Ovary (tissue), 7 donors: ENCODE measurements at regions not wholly inside any gene's neighbourhood (a gene's known extent, or its start where the extent isn't known, plus 50 kb on each side); places are given as distances from the start of the nearest gene placed in this dataset.

ENCODE experiments used
- DNase-seq, 5 donors: peaks; one replicate each; pipeline ENCODE4 v3.0.0-alpha.2; 2019 to 2020
- H3K27ac ChIP-seq, 2 donors: fragments of 200-600 bp; one replicate each; pipeline versions ENCODE4 v1.5.1 to v1.8.0; 2019 to 2022
- H3K27me3 ChIP-seq: fragments of 200-600 bp; one replicate; pipeline ENCODE4 v1.8.0; 2022
- H3K36me3 ChIP-seq: fragments of 200-600 bp; sonication (generic); one replicate; pipeline ENCODE4 v1.5.1; 2019
- H3K4me1 ChIP-seq: one replicate; pipeline ENCODE4 v1.8.1; 2013; ENCODE audit warnings: mild to moderate bottlenecking, moderate library complexity; ENCODE audit not compliant: insufficient read depth
- H3K4me3 ChIP-seq: fragments of 200-600 bp; sonication (generic); one replicate; pipeline ENCODE4 v1.5.1; 2017
- H3K9me3 ChIP-seq, 2 donors: fragments of 200-600 bp in 1 of 2; sonication (generic) in 1 of 2; one replicate each; pipeline versions ENCODE4 v1.5.1 to v1.8.1; 2013 to 2019; ENCODE audit warnings: mild to moderate bottlenecking in 1 of 2, moderate library complexity in 1 of 2
- CTCF ChIP-seq, 3 donors: fragments of 450-650 bp in 2 of 3; fragments of 200-600 bp in 1 of 3; IDR thresholded peaks; one replicate each; pipeline versions ENCODE4 v1.5.1 to v1.8.0; 2016 to 2022; ENCODE audit warnings: antibody characterized with exemption in 3 of 3, mild to moderate bottlenecking in 1 of 3
- EP300 ChIP-seq: sonication (generic); formaldehyde crosslinking; IDR thresholded peaks from one replicate; pipeline ENCODE4 v1.6.1; 2017; ENCODE audit warnings: antibody characterized with exemption
- POLR2A ChIP-seq: fragments of 450-650 bp; IDR thresholded peaks from one replicate; pipeline ENCODE4 v1.6.1; 2017; ENCODE audit warnings: antibody characterized with exemption, mild to moderate bottlenecking, moderate library complexity
- WGBS, 3 donors: extraction: QIAGEN DNeasy Blood & Tissue Kit in 1 of 3; methylation state at CpG; one replicate each; pipeline versions ENCODE4 v1.1.5 to v1.1.7; 2013 to 2017; 5-methylcytosine and 5-hydroxymethylcytosine counted together
- intact Hi-C, 4 donors: fragments of 100-400 bp; cut with DNase I; formaldehyde crosslinking; loops; one replicate each; pipeline versions ENCODE4 v1.11.0 to v1.15.1; 2022 to 2023
- donor health status: DM: no; HTN: no; CAD: no; lungs with moderate emphysema.
- donor health status: DM: no; HTN: no; CAD: no.
- donor health status: Bipolar disorder and iron deficiency.
- donor health status: DM: no; HTN: no; CAD: no.
- donor health status: DM: yes; HTN: yes; CAD: no.

- H3K9me3 ChIP-seq, result no peaks in the 10 kb centered on the region
- TF ChIP-seq EP300 (no peak), POLR2A (no peak), CTCF (IDR thresholded peaks at IDR 0.05) (no peak)
- no peaks in the 10 kb centered on the region for H3K27me3 ChIP-seq
- intact Hi-C loops, result no loop called here
- DNase-seq, result no peak
- H3K4me3 ChIP-seq, result no peak overlapping the region
- H3K4me1 ChIP-seq, result no peaks in the 10 kb centered on the region
- H3K27ac ChIP-seq, result no peak overlapping the region
- no peaks in the 10 kb centered on the region for H3K36me3 ChIP-seq
Observed at GRCh38 chr7:32263611-32264010, 193.4 kb upstream of the PDE1C start.

GRCh38 chr7:32262315-32262714 is 192.1 kb upstream of the PDE1C start:
- 58 to 77% (median 58%) methylated on average over 4 of the region's 4 CpGs for WGBS, 3 donors
- H3K27ac ChIP-seq, result no peak overlapping the region

GRCh38 chr7:32259931-32260596 is 189.9 kb upstream of the PDE1C start:
- H3K9me3 ChIP-seq, result no peaks in the 10 kb centered on the region
- no peaks in the 10 kb centered on the region for H3K36me3 ChIP-seq
- no peak overlapping the region for H3K27ac ChIP-seq
- intact Hi-C loops, result no loop called here
- no peak overlapping the region for H3K4me3 ChIP-seq
- DNase-seq, result no peak
- no peaks in the 10 kb centered on the region for H3K4me1 ChIP-seq
- WGBS, 3 donors, result 56 to 76% (median 68%) methylated on average over 12 of the region's 12 CpGs
- no peak for TF ChIP-seq CTCF (IDR thresholded peaks at IDR 0.05)
- TF ChIP-seq POLR2A, result no peak
- TF ChIP-seq EP300, result no peak
- H3K27me3 ChIP-seq, result no peaks in the 10 kb centered on the region

More at GRCh38 chr7:32262315-32262714, 192.1 kb upstream of the PDE1C start:
- no peaks in the 10 kb centered on the region for H3K36me3 ChIP-seq
- no peaks in the 10 kb centered on the region for H3K27me3 ChIP-seq
- no peaks in the 10 kb centered on the region for H3K9me3 ChIP-seq
- no peak overlapping the region for H3K4me3 ChIP-seq
- intact Hi-C loops, result no loop called here
- H3K4me1 ChIP-seq, result no peaks in the 10 kb centered on the region
- DNase-seq, result no peak
- no peak for TF ChIP-seq EP300
- TF ChIP-seq POLR2A, result no peak
- no peak for TF ChIP-seq CTCF (IDR thresholded peaks at IDR 0.05)

GRCh38 chr7:32258265-32258664 is 188.1 kb upstream of the PDE1C start:
- no peaks in the 10 kb centered on the region for H3K27me3 ChIP-seq
- intact Hi-C loops, result no loop called here
- WGBS, 3 donors, result 76 to 80% (median 78%) methylated on average over 4 of the region's 4 CpGs
- H3K36me3 ChIP-seq, result no peaks in the 10 kb centered on the region
- no peaks in the 10 kb centered on the region for H3K9me3 ChIP-seq
- H3K4me3 ChIP-seq, result no peak overlapping the region
- H3K27ac ChIP-seq, result no peak overlapping the region
- no peak for DNase-seq
- no peaks in the 10 kb centered on the region for H3K4me1 ChIP-seq
- TF ChIP-seq CTCF (IDR thresholded peaks at IDR 0.05) (no peak), POLR2A (no peak), EP300 (no peak)
